Gastroesophageal sphincter (tissue), 4 donors: ENCODE measurements at regions not wholly inside any gene's neighbourhood (a gene's known extent, or its start where the extent isn't known, plus 50 kb on each side); places are given as distances from the start of the nearest gene placed in this dataset.

ENCODE experiments used
- ATAC-seq: fragments of 150-250 bp; one replicate; pipeline ENCODE4 v1.9.1; 2016; ENCODE audit warnings: mild to moderate bottlenecking, moderate library complexity
- H3K27ac ChIP-seq, 4 donors: fragments of 200-600 bp; sonication (generic) in 3 of 4; 1 replicate in 3 of 4; 2 replicates in 1 of 4; pipeline ENCODE4 v1.5.1; 2016 to 2019
- H3K27me3 ChIP-seq: fragments of 200-600 bp; sonication (generic); one replicate; pipeline ENCODE4 v1.5.1; 2019
- H3K36me3 ChIP-seq, 2 donors: fragments of 200-600 bp; sonication (generic); one replicate each; pipeline ENCODE4 v1.5.1; 2019; ENCODE audit warnings: control low read depth in 1 of 2
- H3K4me1 ChIP-seq, 3 donors: fragments of 200-600 bp; sonication (generic); 1 replicate in 2 of 3; 2 replicates in 1 of 3; pipeline ENCODE4 v1.5.1; 2016 to 2019; ENCODE audit warnings: control low read depth in 2 of 3
- H3K4me3 ChIP-seq, 2 donors: fragments of 200-600 bp; sonication (generic); one replicate each; pipeline ENCODE4 v1.5.1; 2019; ENCODE audit warnings: mild to moderate bottlenecking in 1 of 2, moderate library complexity in 1 of 2
- H3K9me3 ChIP-seq, 3 donors: fragments of 200-600 bp; sonication (generic); one replicate each; pipeline ENCODE4 v1.5.1; 2017 to 2019; ENCODE audit warnings: control low read depth in 2 of 3
- CTCF ChIP-seq, 4 experiments: fragments of 200-600 bp in 2 of 4; fragments of 450-650 bp in 2 of 4; sonication (generic) in 1 of 4; IDR thresholded peaks; one replicate each; pipeline ENCODE4 v1.5.1; 2017 to 2019; ENCODE audit warnings: antibody characterized with exemption in 4 of 4, mild to moderate bottlenecking in 2 of 4, moderate library complexity in 2 of 4
- EP300 ChIP-seq: sonication (generic); formaldehyde crosslinking; IDR thresholded peaks from one replicate; pipeline ENCODE4 v1.6.1; 2017; ENCODE audit warnings: antibody characterized with exemption, mild to moderate bottlenecking
- POLR2A ChIP-seq, 2 donors: fragments of 450-650 bp; IDR thresholded peaks; one replicate each; pipeline ENCODE4 v1.6.1; 2017; ENCODE audit warnings: antibody characterized with exemption in 2 of 2, mild to moderate bottlenecking in 2 of 2, moderate library complexity in 1 of 2
- POLR2AphosphoS5 ChIP-seq: sonication (generic); formaldehyde crosslinking; IDR thresholded peaks from one replicate; pipeline ENCODE4 v1.6.1; 2017; ENCODE audit warnings: antibody characterized with exemption
- WGBS, 2 donors: methylation state at CpG; one replicate each; pipeline ENCODE4 v1.1.5; 2018; ENCODE audit warnings: low coverage in 1 of 2; 5-methylcytosine and 5-hydroxymethylcytosine counted together

DNA sequence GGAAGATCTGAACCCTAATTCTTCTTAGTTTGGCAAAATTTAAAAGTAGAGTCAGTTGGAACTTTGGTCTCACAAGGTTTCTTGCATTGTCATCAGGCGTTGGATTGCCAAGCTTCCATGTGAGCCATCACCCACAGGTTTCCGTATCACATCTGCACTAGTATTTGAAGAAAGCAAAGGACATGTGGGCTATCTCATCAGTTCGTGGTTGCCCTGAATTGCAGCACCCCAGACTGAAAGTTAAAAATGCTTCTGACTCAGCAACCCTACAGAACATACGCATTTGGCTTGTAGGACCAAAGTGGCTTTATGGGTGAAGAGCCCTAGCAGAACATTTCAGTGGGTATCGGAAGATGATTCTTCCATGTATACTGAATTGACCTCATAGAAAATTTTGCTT is 358.0 kb downstream of the ENC1 start:
- ATAC-seq = no peak
- no peak overlapping the region for H3K27ac ChIP-seq
- H3K4me1 ChIP-seq = peaks cover 0 to 14% (median 0%) of the 10 kb centered on the region in 3 donors
- H3K9me3 ChIP-seq = no peaks in the 10 kb centered on the region
- 71 to 83% methylated on average over 4 to 5 of the region's 5 CpGs for WGBS, 2 donors
- H3K27me3 ChIP-seq = no peaks in the 10 kb centered on the region
- H3K36me3 ChIP-seq = no peaks in the 10 kb centered on the region
- no peak overlapping the region for H3K4me3 ChIP-seq
- TF ChIP-seq POLR2AphosphoS5 (no peak), CTCF (IDR thresholded peaks at IDR 0.05) (no peak), EP300 (no peak), POLR2A (IDR thresholded peaks at IDR 0.05) (no peak)

DNA sequence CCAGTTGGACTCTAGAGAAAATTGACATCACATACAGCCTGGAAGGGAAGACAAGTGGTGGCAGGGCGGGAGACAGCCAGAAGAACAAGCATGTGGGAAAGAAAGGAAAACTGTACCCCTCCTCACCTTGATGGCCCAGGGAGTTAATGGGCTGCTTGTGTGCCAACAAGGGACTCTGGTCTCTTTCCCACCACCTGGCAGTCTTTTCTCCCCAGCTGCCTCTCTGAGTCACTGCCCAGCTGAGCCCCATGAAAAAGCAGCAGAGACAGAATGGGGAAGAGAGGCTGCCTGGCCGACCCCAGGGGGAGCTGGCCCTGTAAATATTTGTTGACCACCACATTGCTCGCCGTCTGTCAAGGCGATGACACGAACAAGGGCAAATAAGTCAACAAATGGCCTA is 359.4 kb downstream of the ENC1 start:
- no peak for ATAC-seq
- WGBS, 2 donors = 87 to 88% methylated on average over 4 to 6 of the region's 6 CpGs
- Histone ChIP-seq H3K36me3 (no peaks in the 10 kb centered on the region), H3K27me3 (no peaks in the 10 kb centered on the region), H3K9me3 (no peaks in the 10 kb centered on the region), H3K27ac (no peak overlapping the region), H3K4me1 (peaks cover 0 to 3% (median 0%) of the 10 kb centered on the region in 3 donors), H3K4me3 (no peak overlapping the region)
- no peak for TF ChIP-seq POLR2AphosphoS5
- no peak for TF ChIP-seq POLR2A (IDR thresholded peaks at IDR 0.05)
- TF ChIP-seq EP300 = no peak
- TF ChIP-seq CTCF (IDR thresholded peaks at IDR 0.05) = no peak

GRCh38 chr5:74280306-74280705 is 360.2 kb downstream of the ENC1 start:
- ATAC-seq = no peak
- no peak overlapping the region for H3K4me3 ChIP-seq
- 100% methylated on average over 1 of the region's 1 CpG; no CpG with 5 or more reads in 1 of the 2 donors for WGBS, 2 donors
- TF ChIP-seq CTCF (IDR thresholded peaks at IDR 0.05) = no peak
- no peak for TF ChIP-seq EP300
- TF ChIP-seq POLR2A (IDR thresholded peaks at IDR 0.05) = no peak
- no peak for TF ChIP-seq POLR2AphosphoS5
- H3K27ac ChIP-seq = no peak overlapping the region
- H3K27me3 ChIP-seq = no peaks in the 10 kb centered on the region
- H3K4me1 ChIP-seq = no peaks in the 10 kb centered on the region
- no peaks in the 10 kb centered on the region for H3K36me3 ChIP-seq
- no peaks in the 10 kb centered on the region for H3K9me3 ChIP-seq

GRCh38 chr5:74279244-74279643 is 361.3 kb downstream of the ENC1 start:
- no peaks in the 10 kb centered on the region for H3K9me3 ChIP-seq
- peaks cover 0 to 8% (median 0%) of the 10 kb centered on the region in 3 donors for H3K4me1 ChIP-seq
- no peak for ATAC-seq
- no peaks in the 10 kb centered on the region for H3K36me3 ChIP-seq
- 94 to 100% methylated on average over 1 of the region's 1 CpG for WGBS, 2 donors
- TF ChIP-seq EP300 (no peak), POLR2A (IDR thresholded peaks at IDR 0.05) (no peak), CTCF (IDR thresholded peaks at IDR 0.05) (no peak), POLR2AphosphoS5 (no peak)
- no peaks in the 10 kb centered on the region for H3K27me3 ChIP-seq
- H3K4me3 ChIP-seq = no peak overlapping the region
- no peak overlapping the region for H3K27ac ChIP-seq

DNA sequence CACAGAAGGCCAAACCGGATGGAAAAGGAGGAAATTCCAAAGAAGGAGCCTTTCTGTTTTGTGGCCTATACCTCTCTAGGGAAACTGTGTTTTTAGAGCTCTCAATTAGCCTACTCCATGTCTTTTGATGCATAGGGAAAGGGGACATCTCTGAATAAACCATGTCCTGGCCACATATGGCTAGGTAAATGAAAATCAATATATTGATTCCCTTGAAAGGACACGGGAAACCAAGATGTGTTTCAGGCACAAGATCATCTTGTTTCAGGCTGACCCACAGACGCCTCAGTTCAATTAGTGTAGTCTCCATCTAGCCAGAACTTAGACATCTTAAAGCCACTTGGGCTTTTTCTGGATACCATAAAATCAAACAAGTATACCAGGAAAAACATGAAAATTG is 363.1 kb downstream of the ENC1 start:
- no peak for ATAC-seq
- TF ChIP-seq CTCF (IDR thresholded peaks at IDR 0.05) (no peak), POLR2AphosphoS5 (no peak), POLR2A (IDR thresholded peaks at IDR 0.05) (no peak), EP300 (no peak)
- no peak overlapping the region for H3K4me3 ChIP-seq
- no peaks in the 10 kb centered on the region for H3K27me3 ChIP-seq
- no peak overlapping the region for H3K27ac ChIP-seq
- H3K9me3 ChIP-seq = no peaks in the 10 kb centered on the region
- H3K36me3 ChIP-seq = no peaks in the 10 kb centered on the region
- H3K4me1 ChIP-seq = peaks cover 0 to 14% (median 0%) of the 10 kb centered on the region in 3 donors
- 82 to 86% methylated on average over 2 to 3 of the region's 3 CpGs for WGBS, 2 donors
